Adrenal gland (tissue), 5 donors: ENCODE measurements at regions not wholly inside any gene's neighbourhood (a gene's known extent, or its start where the extent isn't known, plus 50 kb on each side); places are given as distances from the start of the nearest gene placed in this dataset.

Experiments used
- POLR2A ChIP-seq, 2 donors: fragments of 450-650 bp; IDR thresholded peaks; one replicate each; pipeline ENCODE4 v1.6.1; 2017; ENCODE audit warnings: antibody characterized with exemption in 2 of 2, mild to moderate bottlenecking in 2 of 2, moderate library complexity in 1 of 2
- TF ChIP-seq, protein P1 (sequence below), 6 experiments: fragments of 450-650 bp in 4 of 6; fragments of 200-600 bp in 2 of 6; sonication (generic) in 1 of 6; IDR thresholded peaks; 1 replicate in 5 of 6; 2 replicates in 1 of 6; pipeline versions ENCODE4 v1.5.1 to v1.8.0; 2016 to 2021; ENCODE audit warnings: antibody characterized with exemption in 6 of 6, mild to moderate bottlenecking in 2 of 6, moderate library complexity in 1 of 6
- donor health status: DM: no; HTN: no; CAD: no.

DNA sequence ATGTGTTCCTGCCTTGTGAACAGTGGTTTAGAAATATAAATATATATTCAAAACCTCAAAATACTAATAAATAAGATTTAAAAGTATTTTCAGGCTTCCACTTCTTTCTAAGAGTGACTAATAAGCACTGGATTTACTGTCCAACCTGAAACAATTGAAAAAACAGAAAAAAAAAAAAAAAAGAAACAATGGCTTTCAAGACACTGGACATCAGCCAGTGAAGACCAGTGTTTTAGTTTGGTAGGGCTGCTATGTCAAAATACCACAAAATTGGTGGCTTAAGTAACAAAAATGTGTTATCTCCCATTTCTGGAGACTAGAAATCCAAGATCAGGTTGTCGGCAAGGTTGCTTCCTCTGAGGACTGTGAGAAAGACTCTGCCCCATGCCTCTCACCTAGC is 101.4 kb upstream of the PDE7B start:
- TF ChIP-seq, protein P1, sequence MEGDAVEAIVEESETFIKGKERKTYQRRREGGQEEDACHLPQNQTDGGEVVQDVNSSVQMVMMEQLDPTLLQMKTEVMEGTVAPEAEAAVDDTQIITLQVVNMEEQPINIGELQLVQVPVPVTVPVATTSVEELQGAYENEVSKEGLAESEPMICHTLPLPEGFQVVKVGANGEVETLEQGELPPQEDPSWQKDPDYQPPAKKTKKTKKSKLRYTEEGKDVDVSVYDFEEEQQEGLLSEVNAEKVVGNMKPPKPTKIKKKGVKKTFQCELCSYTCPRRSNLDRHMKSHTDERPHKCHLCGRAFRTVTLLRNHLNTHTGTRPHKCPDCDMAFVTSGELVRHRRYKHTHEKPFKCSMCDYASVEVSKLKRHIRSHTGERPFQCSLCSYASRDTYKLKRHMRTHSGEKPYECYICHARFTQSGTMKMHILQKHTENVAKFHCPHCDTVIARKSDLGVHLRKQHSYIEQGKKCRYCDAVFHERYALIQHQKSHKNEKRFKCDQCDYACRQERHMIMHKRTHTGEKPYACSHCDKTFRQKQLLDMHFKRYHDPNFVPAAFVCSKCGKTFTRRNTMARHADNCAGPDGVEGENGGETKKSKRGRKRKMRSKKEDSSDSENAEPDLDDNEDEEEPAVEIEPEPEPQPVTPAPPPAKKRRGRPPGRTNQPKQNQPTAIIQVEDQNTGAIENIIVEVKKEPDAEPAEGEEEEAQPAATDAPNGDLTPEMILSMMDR (IDR thresholded peaks at IDR 0.05) = no peak
- no peak for TF ChIP-seq POLR2A (IDR thresholded peaks at IDR 0.05)
